Frontal cortex (tissue), 1 donor: ENCODE measurements at regions not wholly inside any gene's neighbourhood (a gene's known extent, or its start where the extent isn't known, plus 50 kb on each side); places are given as distances from the start of the nearest gene placed in this dataset. TPM values are rescaled to one million over a fixed set of nuclear protein-coding genes. Genes with fewer than 3 reads are reported as not detected.

Experiments used
- small RNA-seq: library from RNA; depleted of rRNA; stranded (forward); fragments of <200 nt; gene quantifications from one replicate; pipeline ENCODE3, GENCODE V24; 2014

Small RNAs in the stretch of these regions (small RNA-seq; reads per million reads assigned to genes)
- not detected for gene B3GNTL1P2
